GF-D8 (cell line): ENCODE measurements at regions not wholly inside any gene's neighbourhood (a gene's known extent, or its start where the extent isn't known, plus 50 kb on each side); places are given as distances from the start of the nearest gene placed in this dataset.

Experiments
- DNase-seq: peaks from one replicate; lab custom pipeline; 2025; lab: John Stamatoyannopoulos, UW

- DNase-seq = no peak
Observed at GRCh38 chr22:47372596-47373385, 610.3 kb downstream of the TBC1D22A start.

- no peak for DNase-seq
Observed at GRCh38 chr22:47372111-47372581, 609.7 kb downstream of the TBC1D22A start.

- DNase-seq = no peak
Observed at GRCh38 chr22:47371263-47372090, 609.0 kb downstream of the TBC1D22A start.

- no peak for DNase-seq
Observed at GRCh38 chr22:47370448-47371262, 608.2 kb downstream of the TBC1D22A start.

- DNase-seq = no peak
Observed at GRCh38 chr22:47369431-47370015, 607.1 kb downstream of the TBC1D22A start.

GRCh38 chr22:47369020-47369419 is 606.6 kb downstream of the TBC1D22A start:
- DNase-seq = no peak

GRCh38 chr22:47367993-47368945 is 605.8 kb downstream of the TBC1D22A start:
- no peak for DNase-seq

- DNase-seq = no peak
Observed at GRCh38 chr22:47367107-47367690, 604.7 kb downstream of the TBC1D22A start.

GRCh38 chr22:47366026-47366767 is 603.7 kb downstream of the TBC1D22A start:
- DNase-seq = no peak

- no peak for DNase-seq
Observed at GRCh38 chr22:47361247-47361646, 598.8 kb downstream of the TBC1D22A start.

- no peak for DNase-seq
Observed at GRCh38 chr22:47357493-47357892, 595.0 kb downstream of the TBC1D22A start.

- no peak for DNase-seq
Observed at GRCh38 chr22:47357086-47357485, 594.6 kb downstream of the TBC1D22A start.

- no peak for DNase-seq
Observed at GRCh38 chr22:47356511-47357011, 594.1 kb downstream of the TBC1D22A start.

GRCh38 chr22:47355776-47356510 is 593.5 kb downstream of the TBC1D22A start:
- no peak for DNase-seq

GRCh38 chr22:47355388-47355725 is 592.9 kb downstream of the TBC1D22A start:
- DNase-seq = no peak

GRCh38 chr22:47354668-47355387 is 592.4 kb downstream of the TBC1D22A start:
- no peak for DNase-seq

GRCh38 chr22:47352920-47353700 is 590.7 kb downstream of the TBC1D22A start:
- no peak for DNase-seq
